Retina (tissue), 1 donor: ENCODE measurements at regions not wholly inside any gene's neighbourhood (a gene's known extent, or its start where the extent isn't known, plus 50 kb on each side); places are given as distances from the start of the nearest gene placed in this dataset.
A peak's percentile ranks its signal among the peaks of the same experiment; 100 is the strongest.

ENCODE experiments used
- DNase-seq: peaks from one replicate; pipeline ENCODE4 v3.0.0-alpha.2; 2016

- DNase-seq, result no peak
Observed at GRCh38 chr1:71262970-71263369, 182.1 kb upstream of the ZRANB2 start.

GRCh38 chr1:71252900-71253299 lies 172.1 kb upstream of the ZRANB2 start:
- DNase-seq, result no peak

DNA sequence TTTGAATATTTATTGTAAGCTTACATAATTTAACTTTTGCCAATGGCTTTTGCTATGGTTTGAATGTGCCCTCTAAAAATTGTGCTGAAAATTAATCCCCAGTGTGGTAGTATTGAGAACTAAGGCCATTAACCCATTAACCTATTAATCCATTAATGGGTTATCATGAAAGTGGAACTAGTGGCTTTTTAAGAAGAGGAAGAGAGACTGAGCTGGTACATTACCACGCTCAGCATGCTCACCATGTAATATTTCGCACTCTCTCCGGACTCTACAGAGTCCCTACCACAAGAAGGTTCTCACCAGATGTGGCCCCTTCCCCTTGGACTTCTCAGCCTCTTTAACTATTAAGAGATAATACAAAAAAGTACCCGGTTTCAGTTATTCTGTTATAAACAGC lies 164.4 kb upstream of the ZRANB2 start:
- DNase-seq, result no peak

GRCh38 chr1:71242239-71242638 lies 161.4 kb upstream of the ZRANB2 start:
- DNase-seq, result no peak

- DNase-seq, result no peak
Observed at GRCh38 chr1:71240656-71241055, 159.8 kb upstream of the ZRANB2 start.

GRCh38 chr1:71236503-71236902 lies 155.7 kb upstream of the ZRANB2 start:
- DNase-seq, result no peak

DNA sequence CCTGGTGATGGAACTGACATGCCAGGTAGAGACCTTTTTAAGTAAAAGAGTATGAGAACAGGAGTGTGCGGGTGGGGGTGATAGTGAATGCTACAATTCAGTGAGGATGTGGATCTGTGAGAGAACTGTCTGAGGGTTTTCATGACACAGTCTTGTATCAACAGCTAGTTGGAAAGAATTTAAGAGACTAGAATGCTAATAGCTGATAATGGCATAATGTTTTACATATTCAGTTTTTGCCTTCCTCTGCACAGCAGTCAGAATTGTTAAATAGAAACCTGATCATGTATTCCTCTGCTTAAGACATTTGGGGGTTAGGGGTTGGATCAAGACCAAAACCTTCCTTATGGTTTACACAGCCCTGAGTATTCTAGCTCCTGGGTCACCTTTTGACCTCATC lies 152.8 kb upstream of the ZRANB2 start:
- DNase-seq, result no peak

GRCh38 chr1:71232786-71233185 lies 152.0 kb upstream of the ZRANB2 start:
- DNase-seq, result no peak

DNA sequence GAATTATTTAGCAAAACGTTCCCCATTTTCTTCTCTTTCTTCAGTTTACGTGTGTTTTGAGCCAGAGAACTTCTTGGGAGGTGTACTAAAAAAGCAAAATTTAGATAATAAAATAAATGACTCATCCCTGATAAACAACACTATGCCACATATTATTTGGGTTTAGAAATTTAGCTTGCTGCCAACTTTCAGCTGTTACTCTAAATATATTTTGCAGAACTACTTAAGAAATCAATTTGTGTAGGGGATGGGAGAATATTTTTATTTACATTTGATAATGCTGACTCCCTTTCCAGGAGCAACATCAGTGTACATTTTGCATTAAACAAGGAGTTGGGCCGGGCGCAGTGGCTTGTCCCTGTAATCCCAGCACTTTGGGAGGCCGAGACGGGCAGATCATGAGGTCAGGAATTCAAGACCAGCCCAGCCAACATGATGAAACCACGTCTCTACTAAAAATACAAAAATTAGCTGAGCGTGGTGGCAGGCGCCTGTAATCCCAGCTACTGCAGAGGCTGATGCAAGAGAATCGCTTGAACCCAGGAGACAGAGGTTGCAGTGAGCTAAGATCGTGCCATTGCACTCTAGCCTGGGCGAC lies 151.4 kb upstream of the ZRANB2 start:
- DNase-seq, result no peak

GRCh38 chr1:71231751-71232150 lies 150.9 kb upstream of the ZRANB2 start:
- DNase-seq, result no peak

- DNase-seq, result peak; percentile 15
Observed at GRCh38 chr1:71228742-71229365, 148.0 kb upstream of the ZRANB2 start.

GRCh38 chr1:71228241-71228640 lies 147.4 kb upstream of the ZRANB2 start:
- DNase-seq, result no peak

DNA sequence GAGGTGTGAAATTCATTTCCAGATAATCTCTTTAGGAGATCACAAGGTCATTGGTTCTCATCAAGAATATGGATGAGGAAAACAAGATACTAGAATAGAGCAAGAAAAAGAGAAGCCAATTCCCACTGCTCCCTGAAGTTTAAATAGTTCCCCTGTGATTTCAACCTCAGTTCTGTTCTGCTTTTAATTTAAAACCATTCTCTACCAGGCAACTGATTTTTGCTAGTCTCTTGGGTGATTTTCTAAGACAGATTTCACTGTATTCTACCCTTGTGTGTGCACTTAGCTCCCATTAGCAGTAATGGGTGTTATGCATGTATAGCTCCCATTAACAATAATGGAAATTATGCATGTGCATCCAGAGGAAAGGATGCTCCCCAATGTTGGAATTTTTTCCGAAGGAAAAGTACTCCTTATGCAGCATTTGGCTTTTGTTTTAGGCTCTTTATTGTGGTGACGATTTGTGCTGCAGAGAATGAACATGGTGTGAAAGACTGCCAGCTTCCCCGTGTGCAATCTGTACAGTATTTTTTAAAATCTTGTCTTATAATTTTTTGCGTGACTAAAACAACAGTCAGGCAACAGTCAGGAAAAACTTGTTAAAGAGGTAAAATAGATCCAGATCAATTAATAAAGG lies 144.0 kb upstream of the ZRANB2 start:
- no peak for DNase-seq

DNA sequence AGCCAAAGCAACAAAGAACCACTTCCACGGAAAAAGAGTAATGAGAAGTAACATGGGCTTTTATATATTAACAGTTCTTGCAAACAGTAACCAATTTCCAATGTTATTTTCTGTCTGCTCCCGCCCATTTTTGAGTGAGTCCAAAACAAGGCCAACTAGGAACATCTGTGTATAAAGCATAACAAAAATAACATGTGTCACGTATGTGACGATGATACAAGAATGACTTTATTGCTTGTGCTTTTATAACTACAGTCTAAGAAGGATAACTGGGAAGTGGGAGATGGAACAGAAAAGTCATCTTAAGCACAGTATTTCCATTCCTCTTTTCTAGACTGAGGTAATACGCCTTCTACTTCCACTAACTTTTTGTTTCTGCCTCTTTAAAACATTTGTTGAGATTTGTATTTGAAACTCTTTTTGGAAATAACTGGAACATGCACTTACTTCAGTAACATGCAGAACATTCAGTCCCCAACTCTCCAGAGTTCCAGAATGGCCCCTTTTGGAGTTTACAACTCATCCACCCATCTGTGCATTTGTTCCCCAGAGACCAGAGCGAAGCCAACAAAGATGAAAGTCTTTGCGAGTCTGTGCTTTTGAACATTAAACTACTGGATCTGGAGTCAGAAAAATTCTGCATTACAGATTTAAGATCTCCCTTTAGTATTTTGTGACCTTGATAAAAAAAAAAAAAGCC lies 143.0 kb upstream of the ZRANB2 start:
- no peak for DNase-seq

DNA sequence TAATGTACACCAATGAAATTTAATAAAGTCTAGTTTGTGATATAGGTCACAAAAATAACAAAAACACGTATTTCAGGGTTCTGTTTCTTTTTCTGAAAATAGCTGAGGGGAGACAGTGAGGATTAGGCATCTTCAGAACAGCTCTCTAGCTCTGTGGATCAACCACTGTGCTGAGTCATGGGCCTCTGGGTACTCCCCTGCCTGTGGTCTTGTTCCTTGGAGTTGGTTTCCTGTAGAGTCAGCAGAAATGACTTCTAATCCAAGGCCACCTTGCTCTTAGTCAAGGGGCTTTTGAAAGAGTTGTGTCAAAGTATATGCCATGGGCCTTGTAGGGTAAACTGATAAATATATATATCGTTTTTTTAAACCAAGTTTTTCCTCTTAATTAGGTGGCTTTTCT lies 141.8 kb upstream of the ZRANB2 start:
- DNase-seq, result no peak

DNA sequence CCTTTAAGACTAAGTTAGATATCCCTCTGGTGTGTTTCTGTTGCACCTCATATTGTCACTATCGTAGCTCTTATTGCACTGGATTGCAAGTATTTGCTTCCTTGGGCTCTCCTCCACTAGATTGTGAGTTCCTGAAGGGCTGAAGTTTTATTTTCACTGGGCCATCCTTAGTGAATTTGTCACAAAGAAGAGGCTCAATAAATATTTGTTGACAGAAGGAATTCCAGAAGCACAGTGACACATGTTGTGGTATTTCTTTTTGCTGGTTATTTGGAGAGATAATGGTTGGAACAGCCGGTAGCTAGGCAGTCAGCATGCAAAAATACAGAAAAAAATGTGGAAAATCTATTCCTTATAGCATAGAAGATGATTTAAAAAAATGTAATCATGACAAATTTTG lies 129.9 kb upstream of the ZRANB2 start:
- no peak for DNase-seq

DNA sequence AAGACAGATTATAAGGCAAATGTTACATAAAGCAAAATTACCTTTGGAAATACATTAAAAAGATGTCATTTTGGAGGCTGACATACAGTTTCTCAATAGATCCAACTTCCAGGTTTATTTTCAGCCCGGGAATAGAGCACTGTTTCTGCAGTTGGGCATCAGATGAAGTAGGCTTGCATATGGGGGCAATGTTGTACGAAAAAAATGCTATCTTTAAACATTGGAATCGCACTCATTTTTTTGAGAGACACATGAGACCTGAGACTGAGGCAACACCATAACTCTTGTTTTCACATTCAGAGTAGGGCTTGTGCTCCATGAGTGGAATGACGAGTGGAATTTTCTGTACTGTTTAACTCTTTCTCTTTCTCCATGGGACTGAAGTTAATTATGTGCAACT lies 122.4 kb upstream of the ZRANB2 start:
- DNase-seq, result no peak

GRCh38 chr1:71200503-71200902 lies 119.7 kb upstream of the ZRANB2 start:
- DNase-seq, result no peak

DNA sequence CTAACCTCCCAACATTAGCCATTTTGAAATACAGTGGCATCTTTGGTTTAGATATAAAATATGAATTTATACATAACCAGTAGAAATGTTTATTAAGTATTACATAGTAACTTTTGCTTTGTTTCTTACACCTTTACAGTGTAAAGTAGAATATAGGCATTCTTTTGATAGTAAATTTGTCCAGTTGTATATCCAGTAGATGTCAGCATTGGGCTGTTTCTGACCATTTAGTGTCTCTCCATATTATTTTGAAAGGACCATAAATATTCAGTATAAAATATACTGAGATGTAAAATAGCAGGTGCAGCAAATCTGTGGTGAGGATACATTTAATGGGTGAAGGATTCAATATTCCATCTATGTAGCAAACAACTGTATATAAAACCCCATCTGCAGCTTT lies 115.8 kb upstream of the ZRANB2 start:
- DNase-seq, result no peak

GRCh38 chr1:71193153-71193552 lies 112.3 kb upstream of the ZRANB2 start:
- no peak for DNase-seq

GRCh38 chr1:71191520-71191919 lies 110.7 kb upstream of the ZRANB2 start:
- DNase-seq, result no peak

GRCh38 chr1:71190843-71191242 lies 110.0 kb upstream of the ZRANB2 start:
- no peak for DNase-seq

DNA sequence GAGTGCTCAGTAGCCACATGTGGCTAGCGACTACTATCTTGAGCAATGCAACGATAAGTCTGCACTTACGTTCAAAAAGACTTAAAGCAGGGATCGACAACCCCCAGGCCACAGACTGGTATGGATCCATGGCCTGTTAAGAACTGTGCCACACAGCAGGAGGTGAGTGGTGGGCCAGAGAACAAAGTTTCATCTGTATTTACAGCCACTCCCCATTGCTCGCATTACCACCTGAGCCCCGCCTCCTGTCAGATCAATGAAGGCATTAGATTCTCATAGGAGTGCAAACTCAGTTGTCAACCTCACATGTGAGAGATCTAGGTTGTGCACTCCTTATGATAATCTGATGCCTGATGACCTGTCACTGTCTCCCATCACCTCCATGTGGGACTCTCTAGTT lies 103.6 kb upstream of the ZRANB2 start:
- DNase-seq, result no peak

DNA sequence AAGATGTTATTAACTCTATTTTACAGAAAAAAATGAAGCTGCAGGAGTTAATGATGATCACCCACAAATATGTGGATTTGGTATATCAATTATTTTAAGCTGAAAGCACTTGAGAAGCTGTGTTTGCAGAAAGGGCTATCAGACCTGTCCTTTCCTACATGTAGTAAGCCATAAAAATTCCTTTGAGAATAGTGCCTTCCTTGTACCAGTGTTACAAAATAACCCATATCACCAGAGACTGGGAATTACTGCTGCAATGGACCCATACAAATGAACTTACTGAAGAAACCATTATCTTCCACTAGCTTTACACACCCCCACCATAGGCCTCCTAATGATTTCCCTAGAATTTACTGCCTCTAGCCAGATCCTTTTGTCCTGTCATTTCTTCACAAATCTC lies 99.2 kb upstream of the ZRANB2 start:
- DNase-seq, result no peak
